Mesothelial cell of epicardium (in vitro differentiated cells): ENCODE measurements at regions not wholly inside any gene's neighbourhood (a gene's known extent, or its start where the extent isn't known, plus 50 kb on each side); places are given as distances from the start of the nearest gene placed in this dataset.

ENCODE experiments used
- DNase-seq, 2 experiments: peaks; one replicate each; pipeline ENCODE4 v3.0.0; 2021; ENCODE audit warnings: low spot score in 2 of 2; ENCODE audit not compliant: unreplicated experiment in 2 of 2
- H3K27ac Mint-ChIP-seq: 2 replicates; pipeline ENCODE4 v1.8.0; 2021; ENCODE audit warnings: mixed read lengths
- H3K27me3 Mint-ChIP-seq: 2 replicates; pipeline ENCODE4 v1.8.0; 2021; ENCODE audit warnings: low read depth, mixed read lengths
- H3K36me3 Mint-ChIP-seq: 2 replicates; pipeline ENCODE4 v1.8.0; 2021; ENCODE audit warnings: mixed read lengths
- H3K4me1 Mint-ChIP-seq: 2 replicates; pipeline ENCODE4 v1.8.0; 2021; ENCODE audit warnings: mixed read lengths
- H3K4me3 Mint-ChIP-seq: 2 replicates; pipeline ENCODE4 v1.8.0; 2021; ENCODE audit warnings: mild to moderate bottlenecking, moderate library complexity, mixed read lengths
- H3K9me3 Mint-ChIP-seq: 2 replicates; pipeline ENCODE4 v1.8.0; 2021; ENCODE audit warnings: mixed read lengths
- TF ChIP-seq, protein P1 (sequence below): fragments of 200-600 bp; sonication (generic); IDR thresholded peaks from one replicate; pipeline ENCODE4 v1.5.0; 2021; ENCODE audit warnings: antibody characterized with exemption; ENCODE audit not compliant: unreplicated experiment

DNA sequence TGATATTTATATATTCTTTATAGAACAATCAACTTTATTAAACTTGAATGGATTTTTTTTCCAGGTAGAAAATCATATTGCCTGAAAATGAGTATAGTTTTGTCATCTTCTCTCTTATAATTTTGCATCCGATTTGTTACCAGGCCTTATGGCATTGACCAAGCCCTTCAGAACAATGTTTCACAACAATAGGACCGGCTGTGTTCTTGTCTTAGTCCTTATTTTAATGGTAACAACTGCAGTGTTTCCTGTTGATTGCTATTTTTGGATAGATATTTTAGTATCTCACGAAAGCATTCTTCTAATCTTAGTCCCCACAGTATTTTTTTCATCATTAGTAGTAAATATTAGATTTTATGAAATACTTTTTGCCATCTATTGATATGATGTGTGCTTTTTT is 88.1 kb upstream of the ANKRD34C start:
- peaks cover 28% of the 10 kb centered on the region for H3K27me3 Mint-ChIP-seq
- no peak for DNase-seq
- H3K4me1 Mint-ChIP-seq, result peaks cover 6% of the 10 kb centered on the region
- no peaks in the 10 kb centered on the region for H3K9me3 Mint-ChIP-seq
- H3K27ac Mint-ChIP-seq, result no peak overlapping the region
- H3K36me3 Mint-ChIP-seq, result no peaks in the 10 kb centered on the region
- H3K4me3 Mint-ChIP-seq, result no peak overlapping the region
- TF ChIP-seq, protein P1, sequence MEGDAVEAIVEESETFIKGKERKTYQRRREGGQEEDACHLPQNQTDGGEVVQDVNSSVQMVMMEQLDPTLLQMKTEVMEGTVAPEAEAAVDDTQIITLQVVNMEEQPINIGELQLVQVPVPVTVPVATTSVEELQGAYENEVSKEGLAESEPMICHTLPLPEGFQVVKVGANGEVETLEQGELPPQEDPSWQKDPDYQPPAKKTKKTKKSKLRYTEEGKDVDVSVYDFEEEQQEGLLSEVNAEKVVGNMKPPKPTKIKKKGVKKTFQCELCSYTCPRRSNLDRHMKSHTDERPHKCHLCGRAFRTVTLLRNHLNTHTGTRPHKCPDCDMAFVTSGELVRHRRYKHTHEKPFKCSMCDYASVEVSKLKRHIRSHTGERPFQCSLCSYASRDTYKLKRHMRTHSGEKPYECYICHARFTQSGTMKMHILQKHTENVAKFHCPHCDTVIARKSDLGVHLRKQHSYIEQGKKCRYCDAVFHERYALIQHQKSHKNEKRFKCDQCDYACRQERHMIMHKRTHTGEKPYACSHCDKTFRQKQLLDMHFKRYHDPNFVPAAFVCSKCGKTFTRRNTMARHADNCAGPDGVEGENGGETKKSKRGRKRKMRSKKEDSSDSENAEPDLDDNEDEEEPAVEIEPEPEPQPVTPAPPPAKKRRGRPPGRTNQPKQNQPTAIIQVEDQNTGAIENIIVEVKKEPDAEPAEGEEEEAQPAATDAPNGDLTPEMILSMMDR, result no peak

DNA sequence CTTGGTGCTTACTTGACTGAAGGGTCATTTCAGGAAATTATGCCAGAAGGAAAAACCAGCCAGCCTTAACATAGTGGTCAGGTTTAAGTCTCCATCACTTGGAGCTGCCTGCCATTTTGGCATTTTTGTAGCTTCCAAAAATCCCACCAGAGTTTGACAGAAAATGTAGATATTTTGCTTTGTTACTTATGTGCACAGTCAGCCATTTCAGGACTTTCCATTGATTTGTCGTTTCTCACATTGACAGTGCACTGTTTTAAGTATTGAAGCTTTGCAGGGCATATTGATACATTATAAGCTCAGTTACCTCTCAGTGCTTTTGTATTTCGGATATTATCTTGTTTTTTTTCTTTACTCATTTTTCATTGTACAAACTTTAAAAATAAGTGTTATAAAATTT is 89.0 kb upstream of the ANKRD34C start:
- Mint-ChIP-seq H3K27me3 (peaks cover 23% of the 10 kb centered on the region), H3K4me3 (no peak overlapping the region), H3K27ac (no peak overlapping the region), H3K9me3 (no peaks in the 10 kb centered on the region), H3K4me1 (peaks cover 6% of the 10 kb centered on the region), H3K36me3 (no peaks in the 10 kb centered on the region)
- TF ChIP-seq, protein P1, result no peak
- no peak for DNase-seq

- H3K9me3 Mint-ChIP-seq, result no peaks in the 10 kb centered on the region
- no peak overlapping the region for H3K27ac Mint-ChIP-seq
- peaks cover 6% of the 10 kb centered on the region for H3K4me1 Mint-ChIP-seq
- no peak for DNase-seq
- H3K4me3 Mint-ChIP-seq, result no peak overlapping the region
- TF ChIP-seq, protein P1, result no peak
- H3K27me3 Mint-ChIP-seq, result peaks cover 22% of the 10 kb centered on the region
- H3K36me3 Mint-ChIP-seq, result no peaks in the 10 kb centered on the region
These were observed 89.4 kb upstream of the ANKRD34C start for GRCh38 chr15:79193103-79193502.

- DNase-seq, result no peak
- Mint-ChIP-seq H3K4me1 (peaks cover 6% of the 10 kb centered on the region), H3K36me3 (no peaks in the 10 kb centered on the region), H3K27ac (no peak overlapping the region), H3K27me3 (peaks cover 18% of the 10 kb centered on the region), H3K4me3 (no peak overlapping the region), H3K9me3 (no peaks in the 10 kb centered on the region)
- TF ChIP-seq, protein P1, result no peak
These were observed 90.0 kb upstream of the ANKRD34C start for GRCh38 chr15:79192462-79193036.

DNA sequence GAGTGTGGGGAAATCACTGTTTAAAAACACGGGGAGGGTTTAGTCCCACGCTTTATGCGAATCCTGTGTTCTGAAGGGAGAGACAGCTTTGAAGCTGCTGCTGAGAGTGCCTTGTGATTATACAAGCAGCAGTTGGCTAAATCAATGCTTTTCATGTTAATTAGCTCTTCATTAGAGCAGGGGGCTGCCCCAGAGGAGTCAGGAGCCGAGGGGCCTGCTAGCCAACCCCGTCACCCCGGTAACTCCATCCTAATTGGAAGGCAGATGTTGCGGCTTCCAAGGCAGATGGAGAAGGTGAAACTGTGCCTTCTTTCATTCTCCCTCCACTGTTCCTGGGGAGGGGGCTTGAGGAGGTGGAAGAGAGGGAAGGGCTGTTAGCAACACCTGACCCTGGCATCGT is 92.4 kb upstream of the ANKRD34C start:
- Mint-ChIP-seq H3K36me3 (no peaks in the 10 kb centered on the region), H3K27me3 (peaks cover 8% of the 10 kb centered on the region), H3K9me3 (no peaks in the 10 kb centered on the region), H3K27ac (no peak overlapping the region), H3K4me1 (peaks cover 6% of the 10 kb centered on the region), H3K4me3 (no peak overlapping the region)
- no peak for DNase-seq
- TF ChIP-seq, protein P1, result no peak

DNA sequence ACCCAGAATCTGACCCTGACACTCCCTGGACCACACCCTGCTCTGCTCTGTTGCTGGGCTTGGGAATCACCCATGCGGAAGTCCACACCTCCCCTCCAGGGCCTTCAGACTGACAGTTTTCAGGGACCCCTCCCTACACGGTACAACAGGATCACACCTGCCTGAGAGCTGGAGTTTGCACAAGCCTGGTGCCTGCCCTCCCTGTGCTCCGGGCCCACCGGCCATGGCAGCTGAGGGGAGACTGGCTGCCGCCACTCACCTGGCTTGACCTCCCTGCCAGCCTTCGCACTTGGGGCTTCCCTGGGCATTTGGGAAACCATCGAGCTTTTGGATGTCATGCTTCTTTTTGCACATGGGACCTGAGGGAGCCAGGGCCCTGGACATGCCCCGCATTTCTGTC is 95.9 kb upstream of the ANKRD34C start:
- TF ChIP-seq, protein P1, result no peak
- Mint-ChIP-seq H3K36me3 (no peaks in the 10 kb centered on the region), H3K9me3 (no peaks in the 10 kb centered on the region), H3K27ac (no peak overlapping the region), H3K4me1 (no peaks in the 10 kb centered on the region), H3K4me3 (no peak overlapping the region), H3K27me3 (peaks cover 4% of the 10 kb centered on the region)
- no peak for DNase-seq
